Endothelial cell (in vitro differentiated cells): ENCODE measurements at regions not wholly inside any gene's neighbourhood (a gene's known extent, or its start where the extent isn't known, plus 50 kb on each side); places are given as distances from the start of the nearest gene placed in this dataset.

ENCODE experiments used
- DNase-seq: peaks from one replicate; pipeline ENCODE4 v3.0.0; 2021; ENCODE audit warnings: low spot score
- H3K27ac Mint-ChIP-seq: one replicate; pipeline ENCODE4 v1.8.0; 2021; ENCODE audit warnings: mixed read lengths, inconsistent platforms; ENCODE audit not compliant: unreplicated experiment
- H3K27me3 Mint-ChIP-seq: one replicate; pipeline ENCODE4 v1.8.0; 2021; ENCODE audit warnings: mild to moderate bottlenecking, moderate library complexity, mixed read lengths, inconsistent platforms; ENCODE audit not compliant: unreplicated experiment
- H3K36me3 Mint-ChIP-seq: one replicate; pipeline ENCODE4 v1.8.0; 2021; ENCODE audit warnings: mild to moderate bottlenecking, low read depth, mixed read lengths, inconsistent platforms; ENCODE audit not compliant: unreplicated experiment
- H3K4me1 Mint-ChIP-seq: one replicate; pipeline ENCODE4 v1.8.0; 2021; ENCODE audit warnings: mild to moderate bottlenecking, mixed read lengths, inconsistent platforms; ENCODE audit not compliant: unreplicated experiment
- H3K4me3 Mint-ChIP-seq: one replicate; pipeline ENCODE4 v1.8.0; 2021; ENCODE audit warnings: mild to moderate bottlenecking, mixed read lengths, inconsistent platforms; ENCODE audit not compliant: unreplicated experiment
- H3K9me3 Mint-ChIP-seq: one replicate; pipeline ENCODE4 v1.8.0; 2021; ENCODE audit warnings: mixed read lengths, inconsistent platforms; ENCODE audit not compliant: unreplicated experiment
- TF ChIP-seq, protein P1 (sequence below): fragments of 200-600 bp; sonication (generic); IDR thresholded peaks from one replicate; pipeline ENCODE4 v1.5.0; 2021; ENCODE audit warnings: antibody characterized with exemption; ENCODE audit not compliant: unreplicated experiment

DNA sequence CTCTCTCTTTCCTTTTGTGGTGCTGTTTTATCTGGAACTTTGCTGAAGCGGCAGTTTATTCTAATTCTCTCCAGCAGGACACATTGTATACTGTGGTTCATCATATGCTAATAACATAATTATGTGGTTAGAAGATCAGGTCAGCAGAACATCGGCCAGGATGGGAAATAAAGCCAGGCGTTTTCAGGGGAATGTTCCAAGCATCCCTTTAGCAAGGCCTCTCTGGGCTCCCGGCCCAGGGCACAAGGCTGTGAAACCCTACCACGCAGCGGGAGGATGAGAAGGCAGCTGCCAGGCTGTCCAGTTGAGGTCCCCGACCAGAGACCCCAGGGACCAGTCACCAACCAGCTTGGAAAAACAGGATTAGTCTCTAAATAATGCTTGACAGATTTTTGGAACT lies 112.2 kb upstream of the GALNT17 start:
- peaks cover 7% of the 10 kb centered on the region for H3K9me3 Mint-ChIP-seq
- H3K4me3 Mint-ChIP-seq = no peak overlapping the region
- peaks cover 5% of the 10 kb centered on the region for H3K27me3 Mint-ChIP-seq
- TF ChIP-seq, protein P1, sequence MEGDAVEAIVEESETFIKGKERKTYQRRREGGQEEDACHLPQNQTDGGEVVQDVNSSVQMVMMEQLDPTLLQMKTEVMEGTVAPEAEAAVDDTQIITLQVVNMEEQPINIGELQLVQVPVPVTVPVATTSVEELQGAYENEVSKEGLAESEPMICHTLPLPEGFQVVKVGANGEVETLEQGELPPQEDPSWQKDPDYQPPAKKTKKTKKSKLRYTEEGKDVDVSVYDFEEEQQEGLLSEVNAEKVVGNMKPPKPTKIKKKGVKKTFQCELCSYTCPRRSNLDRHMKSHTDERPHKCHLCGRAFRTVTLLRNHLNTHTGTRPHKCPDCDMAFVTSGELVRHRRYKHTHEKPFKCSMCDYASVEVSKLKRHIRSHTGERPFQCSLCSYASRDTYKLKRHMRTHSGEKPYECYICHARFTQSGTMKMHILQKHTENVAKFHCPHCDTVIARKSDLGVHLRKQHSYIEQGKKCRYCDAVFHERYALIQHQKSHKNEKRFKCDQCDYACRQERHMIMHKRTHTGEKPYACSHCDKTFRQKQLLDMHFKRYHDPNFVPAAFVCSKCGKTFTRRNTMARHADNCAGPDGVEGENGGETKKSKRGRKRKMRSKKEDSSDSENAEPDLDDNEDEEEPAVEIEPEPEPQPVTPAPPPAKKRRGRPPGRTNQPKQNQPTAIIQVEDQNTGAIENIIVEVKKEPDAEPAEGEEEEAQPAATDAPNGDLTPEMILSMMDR = no peak
- no peak overlapping the region for H3K27ac Mint-ChIP-seq
- H3K36me3 Mint-ChIP-seq = peaks cover 4% of the 10 kb centered on the region
- H3K4me1 Mint-ChIP-seq = no peaks in the 10 kb centered on the region
- DNase-seq = no peak

DNA sequence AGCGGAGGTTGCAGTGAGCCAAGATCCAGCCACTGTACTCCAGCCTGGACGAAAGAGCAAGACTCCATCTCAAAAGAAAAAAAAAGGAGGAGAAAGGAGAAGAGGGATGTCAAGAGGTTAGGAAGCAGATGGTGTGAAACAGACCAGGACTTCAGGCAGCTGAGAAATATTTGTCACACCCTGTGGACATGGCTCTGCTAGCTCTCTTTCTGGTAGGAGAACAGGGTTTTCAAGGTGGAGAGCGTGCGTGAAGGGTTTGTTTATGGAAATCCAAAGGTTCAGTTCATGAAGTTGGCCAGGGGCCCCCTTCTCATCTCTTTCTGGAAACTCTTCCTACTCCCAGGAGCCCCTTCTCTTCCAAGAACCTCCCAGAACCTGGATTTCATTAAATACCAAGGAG lies 110.8 kb upstream of the GALNT17 start:
- Mint-ChIP-seq H3K9me3 (no peaks in the 10 kb centered on the region), H3K27me3 (peaks cover 5% of the 10 kb centered on the region), H3K4me1 (no peaks in the 10 kb centered on the region), H3K36me3 (peaks cover 7% of the 10 kb centered on the region), H3K27ac (no peak overlapping the region), H3K4me3 (no peak overlapping the region)
- TF ChIP-seq, protein P1 = no peak
- DNase-seq = no peak

GRCh38 chr7:71026680-71027079 lies 105.3 kb upstream of the GALNT17 start:
- H3K4me1 Mint-ChIP-seq = no peaks in the 10 kb centered on the region
- H3K4me3 Mint-ChIP-seq = no peak overlapping the region
- H3K9me3 Mint-ChIP-seq = no peaks in the 10 kb centered on the region
- TF ChIP-seq, protein P1 = no peak
- no peak overlapping the region for H3K27ac Mint-ChIP-seq
- peaks cover 3% of the 10 kb centered on the region for H3K36me3 Mint-ChIP-seq
- peaks cover 3% of the 10 kb centered on the region for H3K27me3 Mint-ChIP-seq
- DNase-seq = no peak

DNA sequence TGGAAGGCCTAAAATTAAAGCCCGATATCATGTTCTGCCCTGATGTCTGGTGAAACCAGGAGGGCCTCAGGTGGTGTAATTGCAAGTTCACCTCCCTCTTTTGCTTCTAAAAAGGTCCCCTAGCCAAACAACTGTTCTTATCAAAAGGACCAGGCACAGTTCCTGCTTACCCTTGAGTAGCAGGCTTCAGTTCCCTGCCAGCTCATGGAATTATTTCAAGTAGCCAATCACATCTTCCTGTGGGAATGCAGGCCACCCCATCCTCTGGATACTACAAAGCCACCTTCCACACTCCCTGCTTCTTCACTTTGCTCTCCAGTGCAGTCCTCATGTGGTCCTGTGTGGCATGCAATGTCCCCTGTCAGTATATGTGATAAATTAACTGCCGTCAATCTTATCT lies 97.7 kb upstream of the GALNT17 start:
- Mint-ChIP-seq H3K9me3 (peaks cover 19% of the 10 kb centered on the region), H3K27ac (no peak overlapping the region), H3K4me3 (no peak overlapping the region), H3K27me3 (peaks cover 4% of the 10 kb centered on the region), H3K4me1 (no peaks in the 10 kb centered on the region), H3K36me3 (peaks cover 5% of the 10 kb centered on the region)
- no peak for DNase-seq
- TF ChIP-seq, protein P1 = no peak

DNA sequence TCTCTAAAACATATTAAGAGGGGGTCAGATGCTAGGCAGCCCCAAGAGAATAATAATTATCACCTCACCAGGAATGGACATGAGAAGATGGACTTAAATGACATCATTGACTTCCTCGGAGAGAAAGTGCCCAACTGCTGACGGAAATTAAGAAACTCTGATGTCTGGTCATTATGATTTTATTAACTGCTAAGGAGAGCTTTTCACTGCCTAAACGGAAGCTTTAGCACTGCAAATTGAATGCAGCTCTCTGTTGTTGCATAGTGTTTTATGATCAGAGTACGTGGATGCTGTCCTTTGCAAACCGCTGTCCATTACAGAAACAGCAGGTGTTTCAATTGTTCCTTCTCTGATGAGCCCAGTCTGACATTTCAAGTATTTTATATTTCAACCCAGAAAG lies 89.4 kb upstream of the GALNT17 start:
- TF ChIP-seq, protein P1 = no peak
- Mint-ChIP-seq H3K27ac (no peak overlapping the region), H3K9me3 (peaks cover 20% of the 10 kb centered on the region), H3K36me3 (peaks cover 5% of the 10 kb centered on the region), H3K4me1 (no peaks in the 10 kb centered on the region), H3K27me3 (no peaks in the 10 kb centered on the region), H3K4me3 (no peak overlapping the region)
- DNase-seq = no peak
